ENCODE measurements at regions not wholly inside any gene's neighbourhood (a gene's known extent, or its start where the extent isn't known, plus 50 kb on each side); places are given as distances from the start of the nearest gene placed in this dataset.

DNA sequence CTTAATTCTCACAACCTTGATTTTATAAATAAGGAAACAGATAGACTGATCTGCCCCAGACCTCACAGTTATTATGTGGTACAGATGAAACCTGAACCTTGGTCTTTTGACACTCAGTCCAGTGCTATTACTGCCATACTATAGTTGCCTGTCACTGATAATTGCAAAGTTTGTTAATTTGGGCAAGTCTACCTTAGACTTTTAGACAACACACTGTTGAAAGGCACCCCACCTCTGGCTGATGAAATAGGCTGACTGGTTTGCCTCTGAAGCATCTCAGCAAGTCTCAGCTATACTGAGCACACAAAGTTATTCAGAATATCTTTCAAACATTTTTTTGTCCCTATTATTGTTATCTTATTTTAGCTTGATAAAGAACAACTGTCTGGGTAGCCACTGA, 53.1 kb upstream of the MAP4 start:
- TF ChIP-seq, protein P1, sequence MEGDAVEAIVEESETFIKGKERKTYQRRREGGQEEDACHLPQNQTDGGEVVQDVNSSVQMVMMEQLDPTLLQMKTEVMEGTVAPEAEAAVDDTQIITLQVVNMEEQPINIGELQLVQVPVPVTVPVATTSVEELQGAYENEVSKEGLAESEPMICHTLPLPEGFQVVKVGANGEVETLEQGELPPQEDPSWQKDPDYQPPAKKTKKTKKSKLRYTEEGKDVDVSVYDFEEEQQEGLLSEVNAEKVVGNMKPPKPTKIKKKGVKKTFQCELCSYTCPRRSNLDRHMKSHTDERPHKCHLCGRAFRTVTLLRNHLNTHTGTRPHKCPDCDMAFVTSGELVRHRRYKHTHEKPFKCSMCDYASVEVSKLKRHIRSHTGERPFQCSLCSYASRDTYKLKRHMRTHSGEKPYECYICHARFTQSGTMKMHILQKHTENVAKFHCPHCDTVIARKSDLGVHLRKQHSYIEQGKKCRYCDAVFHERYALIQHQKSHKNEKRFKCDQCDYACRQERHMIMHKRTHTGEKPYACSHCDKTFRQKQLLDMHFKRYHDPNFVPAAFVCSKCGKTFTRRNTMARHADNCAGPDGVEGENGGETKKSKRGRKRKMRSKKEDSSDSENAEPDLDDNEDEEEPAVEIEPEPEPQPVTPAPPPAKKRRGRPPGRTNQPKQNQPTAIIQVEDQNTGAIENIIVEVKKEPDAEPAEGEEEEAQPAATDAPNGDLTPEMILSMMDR (IDR thresholded peaks at IDR 0.05): no peak
- no peak for TF ChIP-seq POLR2A (IDR thresholded peaks at IDR 0.05)

Measured in esophagus squamous epithelium (tissue), 4 donors.